ENCODE measurements at regions not wholly inside any gene's neighbourhood (a gene's known extent, or its start where the extent isn't known, plus 50 kb on each side); places are given as distances from the start of the nearest gene placed in this dataset.

DNA sequence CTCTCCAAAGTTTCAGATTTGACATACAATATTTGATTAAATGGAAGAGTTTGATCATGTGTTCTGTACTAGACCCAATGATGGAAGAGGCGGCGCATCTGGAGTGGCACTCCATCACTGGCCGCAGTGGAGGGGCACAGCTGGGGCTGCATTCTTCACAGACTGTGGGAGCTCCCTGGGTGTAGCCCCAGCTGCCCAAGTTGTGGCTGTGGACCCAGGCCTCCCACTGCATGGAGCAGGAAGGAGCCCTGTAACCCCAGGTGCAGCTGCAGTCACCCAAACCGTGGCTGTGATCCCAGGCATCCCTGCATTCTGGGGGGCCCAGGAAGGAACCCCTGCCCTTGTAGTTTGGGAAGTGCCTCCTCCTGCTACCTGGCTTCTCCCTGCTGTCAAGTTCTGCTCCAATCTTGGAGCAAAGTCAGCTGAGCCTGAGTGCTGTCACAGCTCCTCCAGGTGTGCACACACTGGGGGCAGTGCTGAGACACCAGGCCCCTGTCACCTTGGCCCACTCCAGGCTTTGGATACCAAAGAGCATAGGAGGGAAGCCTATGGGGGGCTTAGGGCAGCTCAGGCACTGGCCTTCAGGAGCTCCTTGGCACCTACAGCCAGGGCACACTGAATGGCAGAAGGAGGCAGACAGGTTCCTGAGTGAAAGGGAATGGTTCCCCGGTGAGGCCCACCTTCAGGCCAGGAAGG lies 651.9 kb upstream of the BCHE start:
- 47% methylated on average over 3 of the region's 5 CpGs for WGBS (ENCODE audit: low lambda C conversion rate)
- no peaks in the 10 kb centered on the region for H3K36me3 ChIP-seq (replicated peaks in 1 of 2; ENCODE audit: control insufficient read depth in 1 of 2, insufficient read depth in 2 of 2, low read length in 1 of 2)
- DNase-seq: no peak
- H3K9me3 ChIP-seq: no peaks in the 10 kb centered on the region
- H3K27me3 ChIP-seq (ENCODE audit: insufficient read depth): no peaks in the 10 kb centered on the region
- no peak overlapping the region for H2AFZ ChIP-seq (ENCODE audit: low read depth)
- H4K20me1 ChIP-seq (ENCODE audit: insufficient read depth): no peaks in the 10 kb centered on the region
- H3K9me2 ChIP-seq: peaks cover 2% of the 10 kb centered on the region; the same call in 1 of the 2 replicates
- no peak overlapping the region for H3K4me2 ChIP-seq
- CTCF ChIA-PET: no interaction called here
- H3K9ac ChIP-seq: no peak overlapping the region
- no peak overlapping the region for H3K27ac ChIP-seq (ENCODE audit: low read depth in 2 of 2, low read length in 1 of 2)
- TF ChIP-seq MEF2A (IDR thresholded peaks at IDR 0.05; ENCODE audit: borderline replicate concordance, low read depth): no peak
- TF ChIP-seq RAD21 (IDR thresholded peaks at IDR 0.05; ENCODE audit: low read length): no peak
- TF ChIP-seq, protein P1, sequence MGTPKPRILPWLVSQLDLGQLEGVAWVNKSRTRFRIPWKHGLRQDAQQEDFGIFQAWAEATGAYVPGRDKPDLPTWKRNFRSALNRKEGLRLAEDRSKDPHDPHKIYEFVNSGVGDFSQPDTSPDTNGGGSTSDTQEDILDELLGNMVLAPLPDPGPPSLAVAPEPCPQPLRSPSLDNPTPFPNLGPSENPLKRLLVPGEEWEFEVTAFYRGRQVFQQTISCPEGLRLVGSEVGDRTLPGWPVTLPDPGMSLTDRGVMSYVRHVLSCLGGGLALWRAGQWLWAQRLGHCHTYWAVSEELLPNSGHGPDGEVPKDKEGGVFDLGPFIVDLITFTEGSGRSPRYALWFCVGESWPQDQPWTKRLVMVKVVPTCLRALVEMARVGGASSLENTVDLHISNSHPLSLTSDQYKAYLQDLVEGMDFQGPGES (IDR thresholded peaks at IDR 0.05; ENCODE audit: low read depth, low read length): no peak
- TF ChIP-seq YY1 (IDR thresholded peaks at IDR 0.05; ENCODE audit: low read depth): no peak
- no peak for TF ChIP-seq SMC3 (IDR thresholded peaks at IDR 0.05; ENCODE audit: low read depth, low read length)
- TF ChIP-seq EZH2phosphoT487 (IDR thresholded peaks at IDR 0.05; ENCODE audit: borderline replicate concordance, low read depth): no peak
- TF ChIP-seq TAF1 (IDR thresholded peaks at IDR 0.05; ENCODE audit: borderline replicate concordance, low read depth, low read length): no peak
- no peak for TF ChIP-seq NRF1 (IDR thresholded peaks at IDR 0.05; ENCODE audit: low read depth, low read length)
- TF ChIP-seq RXRA (IDR thresholded peaks at IDR 0.05; ENCODE audit: borderline replicate concordance, low read depth): no peak
- TF ChIP-seq FOXM1 (IDR thresholded peaks at IDR 0.05; ENCODE audit: low read depth): no peak
- TF ChIP-seq, protein P2, sequence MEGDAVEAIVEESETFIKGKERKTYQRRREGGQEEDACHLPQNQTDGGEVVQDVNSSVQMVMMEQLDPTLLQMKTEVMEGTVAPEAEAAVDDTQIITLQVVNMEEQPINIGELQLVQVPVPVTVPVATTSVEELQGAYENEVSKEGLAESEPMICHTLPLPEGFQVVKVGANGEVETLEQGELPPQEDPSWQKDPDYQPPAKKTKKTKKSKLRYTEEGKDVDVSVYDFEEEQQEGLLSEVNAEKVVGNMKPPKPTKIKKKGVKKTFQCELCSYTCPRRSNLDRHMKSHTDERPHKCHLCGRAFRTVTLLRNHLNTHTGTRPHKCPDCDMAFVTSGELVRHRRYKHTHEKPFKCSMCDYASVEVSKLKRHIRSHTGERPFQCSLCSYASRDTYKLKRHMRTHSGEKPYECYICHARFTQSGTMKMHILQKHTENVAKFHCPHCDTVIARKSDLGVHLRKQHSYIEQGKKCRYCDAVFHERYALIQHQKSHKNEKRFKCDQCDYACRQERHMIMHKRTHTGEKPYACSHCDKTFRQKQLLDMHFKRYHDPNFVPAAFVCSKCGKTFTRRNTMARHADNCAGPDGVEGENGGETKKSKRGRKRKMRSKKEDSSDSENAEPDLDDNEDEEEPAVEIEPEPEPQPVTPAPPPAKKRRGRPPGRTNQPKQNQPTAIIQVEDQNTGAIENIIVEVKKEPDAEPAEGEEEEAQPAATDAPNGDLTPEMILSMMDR (IDR thresholded peaks at IDR 0.05): no peak
- TF ChIP-seq, protein P3, sequence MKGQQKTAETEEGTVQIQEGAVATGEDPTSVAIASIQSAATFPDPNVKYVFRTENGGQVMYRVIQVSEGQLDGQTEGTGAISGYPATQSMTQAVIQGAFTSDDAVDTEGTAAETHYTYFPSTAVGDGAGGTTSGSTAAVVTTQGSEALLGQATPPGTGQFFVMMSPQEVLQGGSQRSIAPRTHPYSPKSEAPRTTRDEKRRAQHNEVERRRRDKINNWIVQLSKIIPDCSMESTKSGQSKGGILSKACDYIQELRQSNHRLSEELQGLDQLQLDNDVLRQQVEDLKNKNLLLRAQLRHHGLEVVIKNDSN (IDR thresholded peaks at IDR 0.05; ENCODE audit: borderline replicate concordance, low read depth): no peak
- no peak for TF ChIP-seq SIN3A (IDR thresholded peaks at IDR 0.05; ENCODE audit: borderline replicate concordance, low read depth, low read length)
- no peak overlapping the region for H3K4me3 ChIP-seq (ENCODE audit: low read depth in 2 of 2, low read length in 1 of 2)
- no peaks in the 10 kb centered on the region for H3K4me1 ChIP-seq (ENCODE audit: control insufficient read depth in 1 of 2, insufficient read depth in 2 of 2, low read depth in 1 of 2, low read length in 1 of 2)
- POLR2A ChIA-PET: no interaction called here
- no peaks in the 10 kb centered on the region for H3F3A ChIP-seq (replicated peaks; ENCODE audit: insufficient read depth)
- no peaks in the 10 kb centered on the region for H3K79me2 ChIP-seq (ENCODE audit: insufficient read depth)

DNA sequence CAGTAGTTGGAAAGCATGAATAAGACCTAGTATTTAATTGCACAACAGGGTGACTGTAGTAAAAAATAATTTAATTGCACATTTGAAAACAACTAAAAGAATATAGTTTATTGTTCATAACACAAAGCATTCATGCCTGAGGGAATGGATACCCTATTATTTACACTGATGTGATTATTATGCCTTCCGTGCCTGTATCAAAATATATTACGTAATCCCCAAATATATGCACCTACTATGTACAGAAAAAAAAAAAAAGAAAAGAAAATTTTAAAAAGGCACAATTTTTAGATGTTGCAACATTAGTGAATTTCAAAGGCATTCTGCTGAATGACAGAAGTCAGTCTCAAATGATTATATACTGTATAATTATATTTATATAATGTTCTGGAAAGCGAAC lies 647.2 kb upstream of the BCHE start:
- ChIA-PET POLR2A (no interaction called here), CTCF (no interaction called here)
- H3K27ac ChIP-seq (ENCODE audit: low read depth in 2 of 2, low read length in 1 of 2): no peak overlapping the region
- DNase-seq: no peak
- no peaks in the 10 kb centered on the region for H3K36me3 ChIP-seq (replicated peaks in 1 of 2; ENCODE audit: control insufficient read depth in 1 of 2, insufficient read depth in 2 of 2, low read length in 1 of 2)
- WGBS (ENCODE audit: low lambda C conversion rate): 8% methylated on average over 3 of the region's 3 CpGs
- H3K4me2 ChIP-seq: no peak overlapping the region
- TF ChIP-seq JUND (IDR thresholded peaks at IDR 0.05) (no peak), GABPA (IDR thresholded peaks at IDR 0.05; ENCODE audit: low read depth) (no peak), YY1 (IDR thresholded peaks at IDR 0.05; ENCODE audit: low read depth) (no peak), TAF1 (IDR thresholded peaks at IDR 0.05; ENCODE audit: borderline replicate concordance, low read depth, low read length) (no peak), SIN3A (IDR thresholded peaks at IDR 0.05; ENCODE audit: borderline replicate concordance, low read depth, low read length) (no peak), ELF1 (IDR thresholded peaks at IDR 0.05) (no peak), TCF12 (IDR thresholded peaks at IDR 0.05) (no peak)
- TF ChIP-seq, protein P2 (IDR thresholded peaks at IDR 0.05): no peak
- peaks cover 2% of the 10 kb centered on the region; the same call in 1 of the 2 replicates for H3K9me2 ChIP-seq
- H3K79me2 ChIP-seq (ENCODE audit: insufficient read depth): no peaks in the 10 kb centered on the region
- H3K9ac ChIP-seq: no peak overlapping the region
- no peak overlapping the region for H2AFZ ChIP-seq (ENCODE audit: low read depth)
- no peaks in the 10 kb centered on the region for H3K27me3 ChIP-seq (ENCODE audit: insufficient read depth)
- no peaks in the 10 kb centered on the region for H3K9me3 ChIP-seq
- no peak overlapping the region for H3K4me3 ChIP-seq (ENCODE audit: low read depth in 2 of 2, low read length in 1 of 2)
- no peaks in the 10 kb centered on the region for H3K4me1 ChIP-seq (ENCODE audit: control insufficient read depth in 1 of 2, insufficient read depth in 2 of 2, low read depth in 1 of 2, low read length in 1 of 2)
- H4K20me1 ChIP-seq (ENCODE audit: insufficient read depth): no peaks in the 10 kb centered on the region
- no peaks in the 10 kb centered on the region for H3F3A ChIP-seq (replicated peaks; ENCODE audit: insufficient read depth)
